IMR-90 (cell line): ENCODE measurements at regions not wholly inside any gene's neighbourhood (a gene's known extent, or its start where the extent isn't known, plus 50 kb on each side); places are given as distances from the start of the nearest gene placed in this dataset.

Source experiments
- ATAC-seq: fragments of 200-7000 bp; cut with Tn5 transposase; 2 replicates; pipeline ENCODE4 v1.9.1; 2020; ENCODE audit warnings: low read depth, mild to moderate bottlenecking, moderate library complexity
- BruUV-seq: library from RNA; stranded (reverse); fragments of 400-500 nt; replicated peaks from 2 replicates; lab custom pipeline; 2021; lab: Mats Ljungman, UMichigan
- CTCF ChIA-PET: fragments of 300-600 bp; formaldehyde crosslinking; extraction: SDS; loops from one replicate; lab custom pipeline; 2021; ENCODE audit warnings: antibody characterized with exemption; lab: Yijun Ruan, JAX
- POLR2A ChIA-PET: fragments of 300-600 bp; sonication (Branson Sonifier 250); formaldehyde crosslinking; loops from one replicate; lab custom pipeline; 2022; ENCODE audit warnings: antibody characterized with exemption; ENCODE audit not compliant: unreplicated experiment; lab: Charles Lee
- DNase-seq: peaks from one replicate; pipeline ENCODE4 v3.0.0; 2013
- H2AFZ ChIP-seq: replicated peaks from 2 replicates; pipeline ENCODE3; 2013; ENCODE audit warnings: low read length, mild to moderate bottlenecking; ENCODE audit not compliant: poor library complexity
- H2AK5ac ChIP-seq: 2 replicates; pipeline ENCODE4 v1.6.1; 2013; ENCODE audit warnings: low read depth, low read length, inconsistent platforms
- H2AK9ac ChIP-seq: replicated peaks from 2 replicates; pipeline ENCODE3; 2013; ENCODE audit warnings: mild to moderate bottlenecking, low read depth, low read length, moderate library complexity; ENCODE audit not compliant: poor library complexity
- H2BK120ac ChIP-seq: 2 replicates; pipeline ENCODE4 v1.6.1; 2013; ENCODE audit warnings: low read depth, low read length, inconsistent platforms
- H2BK15ac ChIP-seq: 3 replicates; pipeline ENCODE4 v1.6.1; 2013; ENCODE audit warnings: low read depth, low read length, inconsistent platforms
- H2BK20ac ChIP-seq: 2 replicates; pipeline ENCODE4 v1.6.1; 2013; ENCODE audit warnings: low read depth, mild to moderate bottlenecking, inconsistent platforms, low read length, moderate library complexity
- H2BK5ac ChIP-seq: 2 replicates; pipeline ENCODE4 v1.6.1; 2013; ENCODE audit warnings: mild to moderate bottlenecking, low read depth, low read length, inconsistent platforms; ENCODE audit not compliant: poor library complexity, severe bottlenecking
- H3K14ac ChIP-seq: replicated peaks from 2 replicates; pipeline ENCODE4 v1.6.1; 2013; ENCODE audit warnings: low read depth, low read length, inconsistent platforms
- H3K18ac ChIP-seq: 2 replicates; pipeline ENCODE4 v1.6.1; 2013; ENCODE audit warnings: low read depth, low read length, control low read depth
- H3K23ac ChIP-seq: 2 replicates; pipeline ENCODE4 v1.6.1; 2013; ENCODE audit warnings: low read depth, low read length, inconsistent platforms
- H3K27ac ChIP-seq: 2 replicates; pipeline ENCODE4 v1.5.1; 2013; ENCODE audit warnings: mild to moderate bottlenecking, control low read depth, low read length; ENCODE audit not compliant: insufficient read depth
- H3K27me3 ChIP-seq: 2 replicates; pipeline ENCODE4 v1.6.1; 2013; ENCODE audit warnings: low read length; ENCODE audit not compliant: control insufficient read depth, insufficient read depth
- H3K36me3 ChIP-seq: 2 replicates; pipeline ENCODE4 v1.6.1; 2013; ENCODE audit warnings: low read length, mixed read lengths; ENCODE audit not compliant: control insufficient read depth, insufficient read depth
- H3K4ac ChIP-seq: 2 replicates; pipeline ENCODE4 v1.6.1; 2013; ENCODE audit warnings: low read depth, low read length, inconsistent platforms
- H3K4me1 ChIP-seq: 2 replicates; pipeline ENCODE4 v1.6.1; 2013; ENCODE audit warnings: low read length, mixed read lengths; ENCODE audit not compliant: control insufficient read depth, insufficient read depth
- H3K4me2 ChIP-seq: 2 replicates; pipeline ENCODE4 v1.6.1; 2013; ENCODE audit warnings: low read depth, mild to moderate bottlenecking, control low read depth, low read length, moderate library complexity
- H3K4me3 ChIP-seq: 2 replicates; pipeline ENCODE4 v1.5.1; 2013; ENCODE audit warnings: low read depth, mild to moderate bottlenecking, control low read depth, low read length, moderate library complexity; ENCODE audit not compliant: insufficient read depth
- H3K56ac ChIP-seq: 2 replicates; pipeline ENCODE4 v1.6.1; 2013; ENCODE audit warnings: low read length, inconsistent platforms; ENCODE audit not compliant: insufficient read depth; ENCODE audit errors: extremely low read depth
- H3K79me1 ChIP-seq, 2 experiments: 2 replicates each; pipeline ENCODE4 v1.6.1; 2013; ENCODE audit warnings: low read length in 2 of 2, inconsistent platforms in 1 of 2, low read depth in 1 of 2
- H3K9ac ChIP-seq: 2 replicates; pipeline ENCODE4 v1.6.1; 2013; ENCODE audit warnings: low read depth, low read length, control low read depth
- H3K9me1 ChIP-seq: 2 replicates; pipeline ENCODE4 v1.6.1; 2013; ENCODE audit warnings: low read length, inconsistent platforms; ENCODE audit not compliant: insufficient read depth
- H3K9me3 ChIP-seq: 2 replicates; pipeline ENCODE4 v1.6.1; 2013; ENCODE audit warnings: low read length; ENCODE audit not compliant: control insufficient read depth, insufficient read depth
- H4K20me1 ChIP-seq: 2 replicates; pipeline ENCODE4 v1.6.1; 2013; ENCODE audit warnings: low read length, inconsistent platforms; ENCODE audit not compliant: insufficient read depth
- H4K5ac ChIP-seq: 2 replicates; pipeline ENCODE4 v1.6.1; 2013; ENCODE audit warnings: mild to moderate bottlenecking, low read depth, low read length, control low read depth
- H4K8ac ChIP-seq, 2 experiments: 2 replicates each; pipeline ENCODE4 v1.6.1; 2013; ENCODE audit warnings: low read depth in 2 of 2, low read length in 2 of 2, control low read depth in 1 of 2, inconsistent platforms in 1 of 2
- H4K91ac ChIP-seq: 2 replicates; pipeline ENCODE4 v1.6.1; 2013; ENCODE audit warnings: low read depth, low read length, inconsistent platforms; ENCODE audit not compliant: insufficient read depth
- BHLHE40 ChIP-seq: fragments of 150-350 bp; IDR thresholded peaks from 2 replicates; pipeline ENCODE4 v1.6.1; 2016; ENCODE audit warnings: mild to moderate bottlenecking, low read depth, low read length
- CEBPB ChIP-seq: IDR thresholded peaks from 2 replicates; pipeline ENCODE4 v1.6.1; 2012; ENCODE audit warnings: low read depth, low read length, improper control_type of control experiment
- CHD1 ChIP-seq: IDR thresholded peaks from 2 replicates; pipeline ENCODE4 v1.6.1; 2012; ENCODE audit warnings: low read depth, low read length, improper control_type of control experiment
- CTCF ChIP-seq: conservative IDR thresholded peaks from 2 replicates; pipeline ENCODE4 v1.5.1; 2012; ENCODE audit warnings: mild to moderate bottlenecking, low read depth, low read length, improper control_type of control experiment
- ELK1 ChIP-seq: fragments of 150-350 bp; IDR thresholded peaks from 2 replicates; pipeline ENCODE4 v1.6.1; 2016; ENCODE audit warnings: low read depth, mild to moderate bottlenecking, low read length, moderate library complexity, borderline replicate concordance
- FOS ChIP-seq: fragments of 150-350 bp; IDR thresholded peaks from 2 replicates; pipeline ENCODE4 v1.6.1; 2016; ENCODE audit warnings: low read depth, low read length
- MAFK ChIP-seq: IDR thresholded peaks from 2 replicates; pipeline ENCODE4 v1.6.1; 2012; ENCODE audit warnings: low read depth, low read length, improper control_type of control experiment
- MAZ ChIP-seq: IDR thresholded peaks from 2 replicates; pipeline ENCODE4 v1.6.1; 2012; ENCODE audit warnings: low read depth, mild to moderate bottlenecking, low read length, improper control_type of control experiment, moderate library complexity, borderline replicate concordance
- MXI1 ChIP-seq: IDR thresholded peaks from 2 replicates; pipeline ENCODE4 v1.6.1; 2012; ENCODE audit warnings: low read depth, mild to moderate bottlenecking, low read length, moderate library complexity, borderline replicate concordance
- NFE2L2 ChIP-seq: fragments of 150-350 bp; IDR thresholded peaks from 2 replicates; pipeline ENCODE4 v1.6.1; 2016; ENCODE audit warnings: low read depth, mild to moderate bottlenecking, low read length
- POLR2A ChIP-seq: IDR thresholded peaks from 2 replicates; pipeline ENCODE4 v1.6.1; 2012; ENCODE audit warnings: mild to moderate bottlenecking, low read depth, low read length
- RAD21 ChIP-seq: IDR thresholded peaks from 2 replicates; pipeline ENCODE4 v1.6.1; 2012; ENCODE audit warnings: low read length, improper control_type of control experiment
- RCOR1 ChIP-seq: IDR thresholded peaks from 2 replicates; pipeline ENCODE4 v1.6.1; 2012; ENCODE audit warnings: mild to moderate bottlenecking, low read length, improper control_type of control experiment; ENCODE audit not compliant: insufficient replicate concordance
- RFX5 ChIP-seq: IDR thresholded peaks from 2 replicates; pipeline ENCODE4 v1.8.0; 2012; ENCODE audit warnings: low read depth, mild to moderate bottlenecking, low read length, moderate library complexity
- SMC3 ChIP-seq: fragments of 150-350 bp; IDR thresholded peaks from 2 replicates; pipeline ENCODE4 v1.6.1; 2016; ENCODE audit warnings: low read depth, mild to moderate bottlenecking, antibody characterized with exemption, low read length, moderate library complexity
- USF2 ChIP-seq: fragments of 150-350 bp; IDR thresholded peaks from 2 replicates; pipeline ENCODE4 v1.6.1; 2017; ENCODE audit warnings: mild to moderate bottlenecking, antibody characterized with exemption, low read length, low read depth
- WGBS, 2 experiments: methylation state at CpG; one replicate each; pipeline versions ENCODE4 v1.1.5 to v1.1.7; 2013; ENCODE audit warnings: missing lambda C conversion rate in 2 of 2; ENCODE audit not compliant: insufficient read length in 1 of 2; ENCODE audit errors: extremely low coverage in 2 of 2; 5-methylcytosine and 5-hydroxymethylcytosine counted together
- dilution Hi-C: fragments of 300-500 bp; cut with HindIII; formaldehyde crosslinking; loops from one replicate; pipeline ENCODE4 v1.14.3; 2018; ENCODE audit warnings: low sequenced_read_pairs; ENCODE audit not compliant: unreplicated experiment
- in situ Hi-C: fragments of 300-500 bp; cut with MboI; formaldehyde crosslinking; loops from 3 replicates; pipeline ENCODE4 v1.14.3; 2019; ENCODE audit warnings: low sequenced_read_pairs, inconsistent platforms, mixed read lengths
- intact Hi-C: fragments of 100-400 bp; cut with micrococcal nuclease; formaldehyde crosslinking; loops from 2 replicates; pipeline ENCODE4 v1.10.0; 2022

GRCh38 chr2:41904459-41904858 lies 143.4 kb upstream of the PKDCC start:
- H3K27ac ChIP-seq = no peak overlapping the region
- peak overlapping the region; percentile 34; the same call in 1 of the 2 replicates for H3K4ac ChIP-seq
- H4K8ac ChIP-seq = peak overlapping the region in 1 of 2 experiments; percentile 45; a peak in 2 of 4 replicates
- dilution Hi-C loops (no loop called here), intact Hi-C loops (no loop called here), in situ Hi-C loops (no loop called here)
- no peak overlapping the region for H2AFZ ChIP-seq
- H4K91ac ChIP-seq = no peak overlapping the region
- TF ChIP-seq SMC3 (no peak), CTCF (no peak), RAD21 (no peak), USF2 (no peak), NFE2L2 (no peak), ELK1 (no peak), CEBPB (no peak), POLR2A (no peak), MAZ (no peak), CHD1 (no peak), FOS (no peak), RCOR1 (no peak), BHLHE40 (no peak), MAFK (no peak), MXI1 (no peak), RFX5 (no peak)
- H3K4me2 ChIP-seq = no peak overlapping the region
- no TSS peak for BruUV-seq
- no peaks in the 10 kb centered on the region for H3K79me1 ChIP-seq
- no peak overlapping the region for H3K14ac ChIP-seq
- POLR2A ChIA-PET = no interaction called here
- H2AK9ac ChIP-seq = no peak overlapping the region
- no peak overlapping the region for H3K4me3 ChIP-seq
- H2BK20ac ChIP-seq = 0 out of 2 replicates have a peak overlapping the region, but pooled peaks have one; percentile 28
- no CpG with 5 or more reads among the region's 2 CpGs for WGBS, 2 experiments
- no peak overlapping the region for H2BK5ac ChIP-seq
- no peak overlapping the region for H4K5ac ChIP-seq
- H3K9me1 ChIP-seq = peaks cover 11% of the 10 kb centered on the region
- H3K27me3 ChIP-seq = no peaks in the 10 kb centered on the region
- no peaks in the 10 kb centered on the region for H3K36me3 ChIP-seq
- no peak overlapping the region for H3K23ac ChIP-seq
- no peak overlapping the region for H3K56ac ChIP-seq
- DNase-seq (no peak), ATAC-seq (no peak)
- no peaks in the 10 kb centered on the region for H4K20me1 ChIP-seq
- H3K9ac ChIP-seq = no peak overlapping the region
- peaks cover 26% of the 10 kb centered on the region for H3K4me1 ChIP-seq
- peak overlapping the region; percentile 49; the same call in 1 of the 2 replicates for H2BK120ac ChIP-seq
- no peak overlapping the region for H2AK5ac ChIP-seq
- no peaks in the 10 kb centered on the region for H3K9me3 ChIP-seq
- peak overlapping the region; percentile 28; the same call in 1 of the 2 replicates for H3K18ac ChIP-seq
- no peak overlapping the region for H2BK15ac ChIP-seq
- CTCF ChIA-PET = interaction anchor here (0.6 to 2.3 kb wide), 2 partner anchors 25 to 35 kb away, joined by 4 to 9 read pairs; no protein-coding TSS in a partner anchor
